ENCODE measurements at regions not wholly inside any gene's neighbourhood (a gene's known extent, or its start where the extent isn't known, plus 50 kb on each side); places are given as distances from the start of the nearest gene placed in this dataset.

GRCh38 chr3:104101736-104102135, 1265.0 kb upstream of the ALCAM start:
- TF ChIP-seq POLR2A (IDR thresholded peaks at IDR 0.05) (no peak), CTCF (IDR thresholded peaks at IDR 0.05) (no peak)
